HAP-1 (cell line): ENCODE measurements at regions not wholly inside any gene's neighbourhood (a gene's known extent, or its start where the extent isn't known, plus 50 kb on each side); places are given as distances from the start of the nearest gene placed in this dataset.
A peak's percentile ranks its signal among the peaks of the same experiment; 100 is the strongest.

ENCODE experiments used
- DNase-seq, 2 experiments: peaks; one replicate each; pipeline ENCODE4 v3.0.0-alpha.2; 2016 to 2020; ENCODE audit warnings: low spot score in 2 of 2
- H3K27me3 ChIP-seq: fragments of 250-450 bp; sonication (Bioruptor Pico); 2 replicates; pipeline ENCODE4 v1.5.1; 2020; ENCODE audit warnings: low read depth, mild to moderate bottlenecking, moderate library complexity
- H3K36me3 ChIP-seq: fragments of 250-450 bp; sonication (Bioruptor Pico); replicated peaks from 2 replicates; pipeline ENCODE4 v1.5.1; 2020; ENCODE audit warnings: mild to moderate bottlenecking
- H3K4me1 ChIP-seq: fragments of 250-450 bp; sonication (Bioruptor Pico); 2 replicates; pipeline ENCODE4 v1.5.1; 2020; ENCODE audit warnings: mild to moderate bottlenecking
- H3K4me3 ChIP-seq: fragments of 250-450 bp; sonication (Bioruptor Pico); 2 replicates; pipeline ENCODE4 v1.5.1; 2020; ENCODE audit warnings: mild to moderate bottlenecking, moderate library complexity
- H3K9me3 ChIP-seq: fragments of 250-450 bp; sonication (Bioruptor Pico); 2 replicates; pipeline ENCODE4 v1.5.1; 2020; ENCODE audit warnings: mild to moderate bottlenecking, moderate library complexity
- in situ Hi-C: fragments of 300-500 bp; cut with MboI; formaldehyde crosslinking; loops from 3 replicates; pipeline ENCODE4 v1.14.3; 2020; ENCODE audit warnings: low sequenced_read_pairs, inconsistent platforms, mixed read lengths

DNA sequence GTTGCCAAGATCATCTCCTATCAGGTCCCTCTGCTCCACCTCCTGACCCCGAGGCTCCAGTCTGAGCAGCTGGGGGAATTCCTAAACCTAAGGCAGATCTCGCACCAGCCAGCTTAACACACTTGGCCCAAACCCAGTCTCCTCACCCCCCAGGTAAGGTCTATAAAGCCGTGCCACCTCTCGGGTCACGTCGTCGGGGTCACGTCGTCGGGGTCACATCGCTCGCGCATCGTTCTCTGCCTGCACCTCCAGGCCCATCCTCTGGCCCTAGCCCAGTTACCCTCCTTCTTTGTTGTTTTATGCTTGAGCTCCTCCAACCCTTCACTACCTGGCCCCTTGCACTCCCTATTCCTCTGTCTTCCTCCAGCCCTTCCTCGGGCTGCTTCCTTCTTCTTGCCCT is 77.2 kb downstream of the CTSL start:
- DNase-seq, result no peak
- H3K27me3 ChIP-seq, result no peaks in the 10 kb centered on the region
- no peaks in the 10 kb centered on the region for H3K9me3 ChIP-seq
- H3K36me3 ChIP-seq, result no peaks in the 10 kb centered on the region
- H3K4me1 ChIP-seq, result no peaks in the 10 kb centered on the region
- in situ Hi-C loops, result loop anchor here (25.0 kb wide), 1 partner anchor 466 kb away; no protein-coding TSS in a partner anchor
- H3K4me3 ChIP-seq, result no peak overlapping the region

GRCh38 chr9:87803623-87804345 is 77.9 kb downstream of the CTSL start:
- H3K9me3 ChIP-seq, result no peaks in the 10 kb centered on the region
- in situ Hi-C loops, result loop anchor here (25.0 kb wide), 1 partner anchor 466 kb away; no protein-coding TSS in a partner anchor
- no peaks in the 10 kb centered on the region for H3K36me3 ChIP-seq
- no peaks in the 10 kb centered on the region for H3K4me1 ChIP-seq
- no peak overlapping the region for H3K4me3 ChIP-seq
- no peak for DNase-seq
- H3K27me3 ChIP-seq, result no peaks in the 10 kb centered on the region

DNA sequence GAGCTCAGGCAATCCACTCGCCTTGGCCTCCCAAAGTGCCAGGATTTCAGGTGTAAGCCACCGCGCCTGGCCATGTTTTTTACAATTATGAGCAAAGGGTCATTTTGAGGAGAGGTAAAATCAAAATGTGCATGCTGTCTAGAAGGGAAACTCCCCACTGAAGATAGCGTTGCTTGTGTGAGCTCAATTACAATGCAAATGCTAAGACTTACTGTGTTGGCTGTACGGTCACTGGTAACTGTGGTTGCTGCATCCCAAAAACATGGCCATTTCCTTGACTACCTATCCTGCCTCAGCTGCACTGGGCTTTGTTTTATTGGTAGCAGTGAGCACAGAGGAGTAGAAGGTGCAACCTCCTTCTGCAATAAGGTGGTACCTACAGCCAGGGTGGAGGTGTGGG is 77.4 kb upstream of the SPATA31E1 start:
- H3K36me3 ChIP-seq, result no peaks in the 10 kb centered on the region
- in situ Hi-C loops, result loop anchor here (25.0 kb wide), 1 partner anchor 468 kb away; no protein-coding TSS in a partner anchor
- H3K4me1 ChIP-seq, result no peaks in the 10 kb centered on the region
- no peak overlapping the region for H3K4me3 ChIP-seq
- no peak for DNase-seq
- no peaks in the 10 kb centered on the region for H3K9me3 ChIP-seq
- H3K27me3 ChIP-seq, result no peaks in the 10 kb centered on the region

GRCh38 chr9:87810008-87810407 is 72.7 kb upstream of the SPATA31E1 start:
- in situ Hi-C loops, result loop anchor here (5.0 to 25.0 kb wide), 2 partner anchors 133 to 473 kb away; no protein-coding TSS in a partner anchor
- no peaks in the 10 kb centered on the region; the same call in 1 of the 2 replicates for H3K27me3 ChIP-seq
- H3K9me3 ChIP-seq, result no peaks in the 10 kb centered on the region
- H3K4me1 ChIP-seq, result no peaks in the 10 kb centered on the region
- H3K36me3 ChIP-seq, result no peaks in the 10 kb centered on the region
- H3K4me3 ChIP-seq, result no peak overlapping the region
- DNase-seq, result no peak

- no peaks in the 10 kb centered on the region; the same call in 1 of the 2 replicates for H3K27me3 ChIP-seq
- H3K4me1 ChIP-seq, result no peaks in the 10 kb centered on the region
- H3K4me3 ChIP-seq, result no peak overlapping the region
- no peak for DNase-seq
- no peaks in the 10 kb centered on the region for H3K36me3 ChIP-seq
- H3K9me3 ChIP-seq, result no peaks in the 10 kb centered on the region
- in situ Hi-C loops, result loop anchor here (5.0 to 25.0 kb wide), 2 partner anchors 133 to 473 kb away; no protein-coding TSS in a partner anchor
These were observed 71.9 kb upstream of the SPATA31E1 start for GRCh38 chr9:87810679-87811178.

DNA sequence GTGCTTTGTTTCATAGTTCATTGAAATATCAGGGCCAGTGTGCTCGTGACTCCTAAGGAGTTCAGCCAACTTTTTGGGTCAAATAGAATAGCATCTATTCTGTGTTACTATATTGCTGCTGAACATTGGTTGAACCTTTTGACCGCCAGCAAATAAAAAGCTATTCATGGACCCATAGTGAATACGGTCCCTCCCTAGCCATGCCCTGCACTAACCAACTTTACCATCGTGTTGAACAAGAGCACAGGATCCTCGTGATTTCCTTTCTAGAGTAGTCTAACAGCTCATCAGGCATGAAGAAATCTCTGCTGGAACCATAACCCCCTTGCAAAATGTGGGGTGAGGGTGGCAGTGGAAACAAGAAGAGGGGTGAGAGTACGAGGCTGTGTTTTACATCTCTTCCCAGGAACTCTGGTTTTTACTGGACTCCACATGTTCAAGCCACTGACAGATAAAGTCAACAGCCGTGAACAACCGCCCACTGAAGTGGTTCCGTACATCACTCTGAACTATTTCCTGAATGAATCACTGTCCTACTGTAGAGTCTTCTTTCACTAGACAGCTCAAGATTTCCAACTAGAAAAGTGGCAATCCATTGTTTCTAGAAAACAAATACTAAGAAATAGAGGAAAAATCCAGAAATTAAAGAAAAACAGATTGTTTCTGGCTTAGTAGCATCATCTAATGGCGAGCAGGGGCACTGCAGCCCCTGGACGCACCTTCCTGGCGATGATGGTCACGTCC is 70.1 kb upstream of the SPATA31E1 start:
- in situ Hi-C loops, result loop anchor here (5.0 to 25.0 kb wide), 2 partner anchors 135 to 475 kb away; no protein-coding TSS in a partner anchor
- no peak overlapping the region for H3K4me3 ChIP-seq
- H3K27me3 ChIP-seq, result no peaks in the 10 kb centered on the region; the same call in 1 of the 2 replicates
- peak; percentile 46 to 50 for DNase-seq
- H3K4me1 ChIP-seq, result no peaks in the 10 kb centered on the region
- no peaks in the 10 kb centered on the region for H3K9me3 ChIP-seq
- no peaks in the 10 kb centered on the region for H3K36me3 ChIP-seq

- Histone ChIP-seq H3K9me3 (no peaks in the 10 kb centered on the region), H3K4me1 (no peaks in the 10 kb centered on the region), H3K4me3 (no peak overlapping the region), H3K36me3 (no peaks in the 10 kb centered on the region), H3K27me3 (no peaks in the 10 kb centered on the region; the same call in 1 of the 2 replicates)
- in situ Hi-C loops, result loop anchor here (5.0 to 25.0 kb wide), 2 partner anchors 136 to 476 kb away; no protein-coding TSS in a partner anchor
- no peak for DNase-seq
These were observed 69.6 kb upstream of the SPATA31E1 start for GRCh38 chr9:87813119-87813463.

DNA sequence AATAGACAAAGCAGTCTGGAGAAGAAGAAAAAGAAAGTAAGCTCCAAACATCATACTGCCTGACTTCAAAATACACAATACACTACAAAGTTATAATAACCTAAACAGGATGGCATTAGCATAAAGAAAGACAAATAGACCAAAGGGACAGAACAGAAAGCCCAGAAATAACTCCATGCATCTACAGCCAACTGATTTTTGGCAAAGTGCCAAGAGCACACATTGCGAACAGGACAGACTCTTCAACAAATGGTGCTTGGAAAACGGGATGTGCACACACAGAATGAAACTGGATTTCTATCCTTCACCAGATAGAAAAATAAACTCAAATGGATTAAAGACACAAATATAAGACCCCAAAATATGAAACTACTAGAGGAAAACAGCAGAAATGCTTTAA is 66.6 kb upstream of the SPATA31E1 start:
- DNase-seq, result no peak
- Histone ChIP-seq H3K4me3 (no peak overlapping the region), H3K4me1 (no peaks in the 10 kb centered on the region), H3K36me3 (no peaks in the 10 kb centered on the region), H3K27me3 (no peaks in the 10 kb centered on the region; the same call in 1 of the 2 replicates), H3K9me3 (no peaks in the 10 kb centered on the region)
- in situ Hi-C loops, result loop anchor here (25.0 kb wide), 1 partner anchor 479 kb away; no protein-coding TSS in a partner anchor

GRCh38 chr9:87818308-87818707 is 64.4 kb upstream of the SPATA31E1 start:
- DNase-seq, result no peak
- Histone ChIP-seq H3K27me3 (peaks cover 3% of the 10 kb centered on the region; the same call in 1 of the 2 replicates), H3K4me1 (no peaks in the 10 kb centered on the region), H3K4me3 (no peak overlapping the region), H3K36me3 (no peaks in the 10 kb centered on the region), H3K9me3 (no peaks in the 10 kb centered on the region)
- in situ Hi-C loops, result loop anchor here (25.0 kb wide), 1 partner anchor 481 kb away; no protein-coding TSS in a partner anchor

DNA sequence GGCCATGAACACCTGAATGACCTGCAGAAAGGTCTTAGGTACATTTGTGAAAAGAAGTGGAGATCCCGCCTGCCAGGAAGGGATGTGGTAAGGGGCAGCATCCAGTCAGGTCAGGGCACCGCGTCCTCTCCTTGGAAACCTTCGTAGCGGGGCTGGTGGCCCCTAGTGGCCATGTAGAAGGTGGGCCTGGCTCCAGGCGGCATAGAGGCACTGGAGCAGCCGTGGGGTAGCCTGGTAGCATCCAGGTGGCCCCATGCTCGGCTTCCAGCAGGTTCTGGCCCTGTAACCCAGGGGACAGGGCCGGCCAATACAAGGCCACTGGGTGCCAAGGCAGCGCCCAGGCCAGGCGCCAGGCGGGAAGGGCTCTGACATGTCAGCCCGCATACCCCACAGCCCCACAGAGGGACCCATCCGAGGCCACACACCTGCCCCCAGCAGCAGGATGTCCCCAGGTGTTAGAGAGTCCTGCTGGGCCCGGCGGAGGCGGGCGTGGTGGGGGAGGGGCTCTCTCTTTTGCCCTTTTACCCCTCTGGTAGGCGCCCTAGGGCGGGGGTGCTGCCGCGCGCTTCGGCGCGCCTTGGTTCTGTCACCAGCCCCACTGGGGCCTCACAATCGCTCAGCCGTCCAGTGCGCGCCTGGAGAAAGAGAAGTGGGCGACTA is 58.3 kb upstream of the SPATA31E1 start:
- Histone ChIP-seq H3K4me1 (no peaks in the 10 kb centered on the region), H3K4me3 (no peak overlapping the region), H3K36me3 (no peaks in the 10 kb centered on the region), H3K27me3 (peaks cover 3% of the 10 kb centered on the region; the same call in 1 of the 2 replicates), H3K9me3 (no peaks in the 10 kb centered on the region)
- in situ Hi-C loops, result loop anchor here (25.0 kb wide), 1 partner anchor 487 kb away; no protein-coding TSS in a partner anchor
- DNase-seq, result no peak

- Histone ChIP-seq H3K4me1 (no peaks in the 10 kb centered on the region), H3K9me3 (no peaks in the 10 kb centered on the region), H3K36me3 (no peaks in the 10 kb centered on the region), H3K4me3 (no peak overlapping the region), H3K27me3 (peaks cover 3% of the 10 kb centered on the region; the same call in 1 of the 2 replicates)
- DNase-seq, result no peak
- in situ Hi-C loops, result loop anchor here (25.0 kb wide), 1 partner anchor 488 kb away; no protein-coding TSS in a partner anchor
These were observed 57.8 kb upstream of the SPATA31E1 start for GRCh38 chr9:87824886-87825285.

- Histone ChIP-seq H3K4me1 (no peaks in the 10 kb centered on the region), H3K27me3 (peaks cover 3% of the 10 kb centered on the region; the same call in 1 of the 2 replicates), H3K36me3 (no peaks in the 10 kb centered on the region), H3K4me3 (no peak overlapping the region), H3K9me3 (no peaks in the 10 kb centered on the region)
- DNase-seq, result no peak
- in situ Hi-C loops, result no loop called here
These were observed 56.3 kb upstream of the SPATA31E1 start for GRCh38 chr9:87826331-87826730.

DNA sequence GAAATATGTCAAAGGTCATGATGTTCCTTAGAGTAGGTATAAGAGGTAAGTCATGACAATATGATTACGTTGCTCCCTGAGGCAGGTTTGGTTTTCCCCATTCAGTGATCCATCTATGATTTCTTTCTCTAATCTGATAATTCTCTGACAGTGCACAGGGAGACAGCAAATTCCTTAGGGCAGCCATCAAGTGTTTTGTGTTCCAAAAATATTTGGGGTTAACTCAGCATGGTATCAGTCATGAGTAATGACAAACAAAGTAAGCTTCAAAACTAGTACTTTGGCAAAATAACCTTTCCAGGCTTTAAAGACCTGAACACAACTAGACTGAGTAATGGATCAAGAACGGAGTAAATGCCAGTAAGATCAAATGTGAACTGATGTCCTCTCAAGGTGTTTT is 55.3 kb upstream of the SPATA31E1 start:
- Histone ChIP-seq H3K36me3 (no peaks in the 10 kb centered on the region), H3K9me3 (no peaks in the 10 kb centered on the region), H3K27me3 (peaks cover under 1% of the 10 kb centered on the region; the same call in 1 of the 2 replicates), H3K4me3 (no peak overlapping the region), H3K4me1 (no peaks in the 10 kb centered on the region)
- no peak for DNase-seq
- in situ Hi-C loops, result no loop called here
